ENCODE measurements at regions not wholly inside any gene's neighbourhood (a gene's known extent, or its start where the extent isn't known, plus 50 kb on each side); places are given as distances from the start of the nearest gene placed in this dataset.

GRCh38 chr16:13680021-13680889 lies 239.7 kb upstream of the ERCC4 start:
- no peak for DNase-seq
- Mint-ChIP-seq H3K27ac (no peak overlapping the region), H3K27me3 (no peaks in the 10 kb centered on the region), H3K4me3 (no peak overlapping the region), H3K36me3 (no peaks in the 10 kb centered on the region), H3K9me3 (peaks cover 0 to 9% (median 4%) of the 10 kb centered on the region in 7 donors), H3K4me1 (no peaks in the 10 kb centered on the region)
- Histone ChIP-seq H3K27me3 (ENCODE audit: control insufficient read depth, insufficient read depth, low read length) (no peaks in the 10 kb centered on the region), H3K36me3 (ENCODE audit: control insufficient read depth, insufficient read depth, low read length) (no peaks in the 10 kb centered on the region), H3K4me3 (ENCODE audit: low read depth, low read length) (no peak overlapping the region), H3K27ac (ENCODE audit: insufficient read depth, low read length, poor library complexity, severe bottlenecking) (no peak overlapping the region), H3K4me1 (ENCODE audit: control insufficient read depth, insufficient read depth, low read length, poor library complexity, severe bottlenecking) (no peaks in the 10 kb centered on the region), H3K9me3 (ENCODE audit: control insufficient read depth in 2 of 2, low read length in 2 of 2) (no peaks in the 10 kb centered on the region)
- ATAC-seq (ENCODE audit: low read depth in 2 of 2) = no peak

GRCh38 chr16:13684819-13685563 lies 235.0 kb upstream of the ERCC4 start:
- Mint-ChIP-seq H3K9me3 (peaks cover 0 to 8% (median 0%) of the 10 kb centered on the region in 7 donors), H3K4me3 (no peak overlapping the region), H3K36me3 (no peaks in the 10 kb centered on the region), H3K27me3 (no peaks in the 10 kb centered on the region), H3K4me1 (no peaks in the 10 kb centered on the region), H3K27ac (no peak overlapping the region)
- H3K9me3 ChIP-seq (ENCODE audit: control insufficient read depth in 2 of 2, low read length in 2 of 2) = no peaks in the 10 kb centered on the region
- no peaks in the 10 kb centered on the region for H3K27me3 ChIP-seq (ENCODE audit: control insufficient read depth, insufficient read depth, low read length)
- no peak overlapping the region for H3K4me3 ChIP-seq (ENCODE audit: low read depth, low read length)
- H3K27ac ChIP-seq (ENCODE audit: insufficient read depth, low read length, poor library complexity, severe bottlenecking) = no peak overlapping the region
- no peak for DNase-seq
- H3K36me3 ChIP-seq (ENCODE audit: control insufficient read depth, insufficient read depth, low read length) = no peaks in the 10 kb centered on the region
- ATAC-seq (ENCODE audit: low read depth in 2 of 2) = no peak
- no peaks in the 10 kb centered on the region for H3K4me1 ChIP-seq (ENCODE audit: control insufficient read depth, insufficient read depth, low read length, poor library complexity, severe bottlenecking)

- Mint-ChIP-seq H3K4me3 (no peak overlapping the region), H3K27ac (no peak overlapping the region), H3K36me3 (no peaks in the 10 kb centered on the region), H3K4me1 (no peaks in the 10 kb centered on the region), H3K27me3 (no peaks in the 10 kb centered on the region), H3K9me3 (peaks cover 2 to 61% (median 14%) of the 10 kb centered on the region in 7 donors)
- Histone ChIP-seq H3K9me3 (ENCODE audit: control insufficient read depth in 2 of 2, low read length in 2 of 2) (peaks cover 10 to 20% of the 10 kb centered on the region in 2 experiments), H3K27ac (ENCODE audit: insufficient read depth, low read length, poor library complexity, severe bottlenecking) (no peak overlapping the region), H3K27me3 (ENCODE audit: control insufficient read depth, insufficient read depth, low read length) (no peaks in the 10 kb centered on the region), H3K4me3 (ENCODE audit: low read depth, low read length) (no peak overlapping the region), H3K4me1 (ENCODE audit: control insufficient read depth, insufficient read depth, low read length, poor library complexity, severe bottlenecking) (no peaks in the 10 kb centered on the region), H3K36me3 (ENCODE audit: control insufficient read depth, insufficient read depth, low read length) (no peaks in the 10 kb centered on the region)
- ATAC-seq (ENCODE audit: low read depth in 2 of 2) = no peak
- DNase-seq = no peak
These were observed 223.9 kb upstream of the ERCC4 start for GRCh38 chr16:13696017-13696416.

GRCh38 chr16:13697013-13697412 lies 222.9 kb upstream of the ERCC4 start:
- Mint-ChIP-seq H3K4me1 (no peaks in the 10 kb centered on the region), H3K4me3 (no peak overlapping the region), H3K9me3 (peaks cover 2 to 55% (median 10%) of the 10 kb centered on the region in 7 donors), H3K36me3 (no peaks in the 10 kb centered on the region), H3K27me3 (no peaks in the 10 kb centered on the region), H3K27ac (no peak overlapping the region)
- DNase-seq (no peak), ATAC-seq (ENCODE audit: low read depth in 2 of 2) (no peak)
- Histone ChIP-seq H3K4me1 (ENCODE audit: control insufficient read depth, insufficient read depth, low read length, poor library complexity, severe bottlenecking) (no peaks in the 10 kb centered on the region), H3K9me3 (ENCODE audit: control insufficient read depth in 2 of 2, low read length in 2 of 2) (peaks cover 10 to 20% of the 10 kb centered on the region in 2 experiments), H3K27ac (ENCODE audit: insufficient read depth, low read length, poor library complexity, severe bottlenecking) (no peak overlapping the region), H3K27me3 (ENCODE audit: control insufficient read depth, insufficient read depth, low read length) (no peaks in the 10 kb centered on the region), H3K4me3 (ENCODE audit: low read depth, low read length) (no peak overlapping the region), H3K36me3 (ENCODE audit: control insufficient read depth, insufficient read depth, low read length) (no peaks in the 10 kb centered on the region)

- DNase-seq = no peak
- Histone ChIP-seq H3K27ac (ENCODE audit: insufficient read depth, low read length, poor library complexity, severe bottlenecking) (no peak overlapping the region), H3K9me3 (ENCODE audit: control insufficient read depth in 2 of 2, low read length in 2 of 2) (peaks cover 10 to 15% of the 10 kb centered on the region in 2 experiments), H3K36me3 (ENCODE audit: control insufficient read depth, insufficient read depth, low read length) (no peaks in the 10 kb centered on the region), H3K4me1 (ENCODE audit: control insufficient read depth, insufficient read depth, low read length, poor library complexity, severe bottlenecking) (no peaks in the 10 kb centered on the region), H3K27me3 (ENCODE audit: control insufficient read depth, insufficient read depth, low read length) (no peaks in the 10 kb centered on the region), H3K4me3 (ENCODE audit: low read depth, low read length) (no peak overlapping the region)
- no peaks in the 10 kb centered on the region for H3K27me3 Mint-ChIP-seq
- no peak overlapping the region for H3K27ac Mint-ChIP-seq
- H3K36me3 Mint-ChIP-seq = no peaks in the 10 kb centered on the region
- H3K9me3 Mint-ChIP-seq = peaks cover 2 to 49% (median 6%) of the 10 kb centered on the region in 7 donors
- H3K4me1 Mint-ChIP-seq = no peaks in the 10 kb centered on the region
- H3K4me3 Mint-ChIP-seq = no peak overlapping the region
- ATAC-seq (ENCODE audit: low read depth in 2 of 2) = no peak
These were observed 222.4 kb upstream of the ERCC4 start for GRCh38 chr16:13697568-13697967.

GRCh38 chr16:13702614-13703013 lies 217.3 kb upstream of the ERCC4 start:
- DNase-seq (no peak), ATAC-seq (ENCODE audit: low read depth in 2 of 2) (no peak)
- H3K27ac ChIP-seq (ENCODE audit: insufficient read depth, low read length, poor library complexity, severe bottlenecking) = no peak overlapping the region
- Mint-ChIP-seq H3K27me3 (no peaks in the 10 kb centered on the region), H3K27ac (no peak overlapping the region), H3K36me3 (no peaks in the 10 kb centered on the region), H3K4me3 (no peak overlapping the region), H3K9me3 (peaks cover 0 to 36% (median 10%) of the 10 kb centered on the region in 7 donors), H3K4me1 (no peaks in the 10 kb centered on the region)
- H3K27me3 ChIP-seq (ENCODE audit: control insufficient read depth, insufficient read depth, low read length) = no peaks in the 10 kb centered on the region
- peaks cover 1 to 7% of the 10 kb centered on the region in 2 experiments for H3K9me3 ChIP-seq (ENCODE audit: control insufficient read depth in 2 of 2, low read length in 2 of 2)
- H3K4me3 ChIP-seq (ENCODE audit: low read depth, low read length) = no peak overlapping the region
- no peaks in the 10 kb centered on the region for H3K4me1 ChIP-seq (ENCODE audit: control insufficient read depth, insufficient read depth, low read length, poor library complexity, severe bottlenecking)
- H3K36me3 ChIP-seq (ENCODE audit: control insufficient read depth, insufficient read depth, low read length) = no peaks in the 10 kb centered on the region

GRCh38 chr16:13708347-13709120 lies 211.4 kb upstream of the ERCC4 start:
- H3K27ac Mint-ChIP-seq = no peak overlapping the region
- no peak overlapping the region for H3K4me3 ChIP-seq (ENCODE audit: low read depth, low read length)
- H3K27ac ChIP-seq (ENCODE audit: insufficient read depth, low read length, poor library complexity, severe bottlenecking) = no peak overlapping the region
- H3K4me1 Mint-ChIP-seq = no peaks in the 10 kb centered on the region
- peaks cover 0 to 7% of the 10 kb centered on the region in 2 experiments for H3K9me3 ChIP-seq (ENCODE audit: control insufficient read depth in 2 of 2, low read length in 2 of 2)
- no peak for DNase-seq
- no peak overlapping the region for H3K4me3 Mint-ChIP-seq
- H3K36me3 ChIP-seq (ENCODE audit: control insufficient read depth, insufficient read depth, low read length) = no peaks in the 10 kb centered on the region
- no peaks in the 10 kb centered on the region for H3K4me1 ChIP-seq (ENCODE audit: control insufficient read depth, insufficient read depth, low read length, poor library complexity, severe bottlenecking)
- peaks cover 5% of the 10 kb centered on the region for H3K36me3 Mint-ChIP-seq
- H3K27me3 Mint-ChIP-seq = peaks cover 11% of the 10 kb centered on the region
- ATAC-seq (ENCODE audit: low read depth in 2 of 2) = no peak
- H3K9me3 Mint-ChIP-seq = peaks cover 6 to 22% (median 10%) of the 10 kb centered on the region in 7 donors
- no peaks in the 10 kb centered on the region for H3K27me3 ChIP-seq (ENCODE audit: control insufficient read depth, insufficient read depth, low read length)
